HG03095 (cell line): ENCODE measurements at regions not wholly inside any gene's neighbourhood (a gene's known extent, or its start where the extent isn't known, plus 50 kb on each side); places are given as distances from the start of the nearest gene placed in this dataset.
"Not testable (repeated sequence)": the region's sequence is repeated elsewhere in the genome, so short reads cannot be mapped to it uniquely, and the experiment has no call there.

Experiments
- ATAC-seq: cut with Tn5 transposase; IDR thresholded peaks from one replicate; pipeline ENCODE4 v1.9.1; 2021; ENCODE audit warnings: moderate library complexity; ENCODE audit not compliant: unreplicated experiment

DNA sequence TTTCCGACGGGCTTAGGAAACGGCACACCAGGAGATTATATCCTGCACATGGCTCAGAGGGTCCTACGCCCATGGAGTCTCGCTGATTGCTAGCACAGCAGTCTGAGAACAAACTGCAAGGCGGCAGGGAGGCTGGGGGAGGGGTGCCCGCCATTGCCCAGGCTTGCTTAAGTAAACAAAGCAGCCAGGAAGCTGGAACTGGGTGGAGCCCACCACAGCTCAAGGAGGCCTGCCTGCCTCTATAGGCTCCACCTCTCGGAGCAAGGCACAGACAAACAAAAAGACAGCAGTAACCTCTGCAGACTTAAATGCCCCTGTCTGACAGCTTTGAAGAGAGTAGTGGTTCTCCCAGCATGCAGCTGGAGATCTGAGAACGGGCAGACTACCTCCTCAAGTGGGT, 722.6 kb downstream of the BRINP3 start:
- not testable (repeated sequence) for ATAC-seq

DNA sequence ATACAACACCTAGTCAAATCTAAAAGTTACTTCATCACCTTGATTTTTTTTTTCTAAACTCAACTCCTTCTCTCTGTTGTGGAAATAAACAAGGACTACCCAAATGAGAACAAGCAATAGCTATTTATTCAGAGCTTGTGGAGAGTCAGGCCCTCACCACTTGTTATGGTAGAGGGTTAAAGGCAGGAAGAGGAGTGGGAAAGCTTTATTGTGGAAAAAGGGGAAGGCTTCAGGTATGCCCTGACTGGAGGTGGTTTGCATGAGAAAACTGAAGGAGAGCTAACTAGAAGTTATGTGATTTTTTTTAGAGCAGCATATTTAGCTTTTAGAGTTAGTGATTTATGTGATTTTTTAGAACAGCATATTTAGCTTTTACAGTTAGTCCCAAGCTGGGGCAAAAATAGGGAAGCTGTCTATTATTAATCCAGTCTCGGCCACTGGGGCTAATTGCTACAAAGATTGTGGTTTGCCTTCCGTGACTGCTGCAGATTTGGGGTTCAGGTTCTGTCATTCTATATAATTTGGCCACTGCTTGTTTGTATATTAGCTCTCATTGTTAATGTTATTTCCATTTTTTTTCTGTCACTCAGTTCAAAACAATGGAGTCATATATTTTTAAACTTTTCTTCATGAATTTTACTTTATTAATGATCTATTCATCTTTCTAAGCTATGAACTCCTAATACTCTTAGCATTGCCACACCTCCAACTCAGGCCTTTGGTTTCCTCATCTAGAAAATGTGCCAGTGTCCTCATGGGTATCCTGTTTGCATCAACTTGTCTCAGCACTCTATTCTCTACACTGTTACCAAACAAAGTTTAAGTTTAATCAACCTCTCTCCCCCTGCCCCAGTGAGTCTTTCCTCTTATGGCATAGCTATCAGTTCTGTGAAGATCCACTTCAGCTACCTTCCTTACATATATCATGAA, 713.0 kb downstream of the BRINP3 start:
- ATAC-seq, result no peak

DNA sequence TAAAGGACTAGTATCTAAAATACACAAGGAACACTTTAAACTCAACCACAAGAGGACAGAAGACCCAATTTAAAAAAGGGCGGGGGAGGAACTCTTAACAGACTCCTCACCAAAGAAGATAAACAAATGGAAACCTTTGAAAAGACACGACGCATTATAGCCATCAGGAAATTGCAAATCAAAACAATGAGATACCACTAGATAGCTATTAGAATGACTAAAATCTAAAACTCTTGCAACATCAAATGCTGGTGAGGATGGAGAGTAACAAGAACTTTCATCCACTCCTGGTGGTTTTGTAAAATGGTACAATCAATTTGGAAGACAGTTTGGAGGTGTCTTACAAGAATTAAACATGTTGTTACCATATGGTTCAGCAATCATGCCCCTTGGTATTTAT, 708.2 kb downstream of the BRINP3 start:
- ATAC-seq, result no peak

DNA sequence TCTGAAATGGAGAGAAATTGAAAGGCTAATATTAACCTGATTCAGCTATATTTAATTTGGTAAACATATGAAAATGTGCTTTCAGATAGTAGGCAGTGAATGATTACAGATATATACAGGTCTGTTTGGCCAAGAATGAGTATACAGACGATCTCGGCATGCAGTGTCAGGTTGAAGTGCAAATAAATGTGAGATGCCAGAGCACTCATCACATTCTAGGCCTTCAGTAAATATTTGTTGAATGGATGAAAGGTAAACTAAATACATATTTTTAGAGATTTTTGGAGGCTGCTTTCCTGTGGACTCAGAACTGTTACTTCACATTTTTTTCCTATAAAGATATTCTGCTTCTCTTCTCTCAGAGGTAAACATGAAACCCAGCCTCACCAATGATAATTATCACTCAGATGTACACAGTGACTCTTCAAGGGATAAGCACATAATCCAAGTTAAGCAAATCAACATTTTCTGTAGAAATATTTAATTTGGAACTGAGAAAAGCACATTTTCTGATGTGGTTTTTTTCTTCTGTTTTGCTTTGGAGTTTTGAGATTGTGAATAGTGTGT, 702.9 kb downstream of the BRINP3 start:
- ATAC-seq, result no peak

DNA sequence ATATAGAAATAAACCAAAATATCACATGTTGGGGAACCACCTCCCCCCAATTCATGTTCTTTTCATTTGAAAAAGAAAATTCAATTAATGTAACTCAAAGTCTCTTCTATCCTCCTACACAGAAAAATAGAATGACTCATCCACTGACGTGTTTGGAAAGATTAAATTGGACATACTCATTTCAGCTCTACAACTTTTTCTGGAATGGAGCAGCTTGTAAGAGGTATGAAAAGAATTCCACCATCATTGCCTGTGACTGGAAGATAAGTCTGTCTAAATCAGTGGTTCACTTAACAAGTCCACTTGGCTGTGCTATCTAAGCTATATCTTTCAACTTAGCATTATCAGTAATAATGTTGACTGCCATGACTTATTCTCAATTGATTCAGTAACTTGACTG, 702.3 kb downstream of the BRINP3 start:
- ATAC-seq, result no peak

DNA sequence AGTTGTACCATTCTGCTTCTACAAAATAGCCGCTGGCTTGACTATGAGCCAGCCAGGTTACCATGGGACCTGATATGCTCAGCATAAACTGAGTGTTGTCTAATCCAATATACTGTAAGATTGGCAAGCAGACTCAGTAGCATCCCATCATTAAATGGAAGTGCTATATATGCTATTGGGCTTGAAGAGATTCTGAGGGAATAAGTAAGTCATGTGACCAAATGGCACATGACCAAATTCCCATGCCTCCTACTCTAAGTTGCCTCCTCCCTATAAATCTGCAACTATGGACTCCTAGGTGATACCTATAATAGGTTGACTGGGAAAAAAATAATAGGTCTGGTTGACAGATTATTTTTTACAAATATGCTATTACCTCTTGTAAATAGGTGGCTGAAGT, 698.6 kb downstream of the BRINP3 start:
- ATAC-seq, result no peak

DNA sequence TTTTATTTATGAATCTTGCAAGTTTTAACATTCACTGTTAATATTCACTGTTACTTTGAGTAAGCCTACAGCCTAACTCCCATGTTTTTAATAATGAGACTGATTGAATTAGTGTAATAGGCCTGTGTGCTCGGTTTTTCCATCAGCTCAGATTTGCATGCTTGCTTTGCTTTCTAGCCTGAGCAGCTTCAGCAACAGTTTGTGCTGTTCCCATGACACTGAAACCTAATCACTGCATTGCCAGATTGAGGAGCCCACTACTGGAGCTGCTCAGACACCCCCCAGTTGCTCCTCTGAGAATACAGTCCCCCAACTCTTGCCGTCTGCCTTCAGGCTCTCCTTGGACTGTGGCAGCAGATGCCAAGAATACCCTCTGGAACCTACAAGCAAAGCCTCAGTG, 695.4 kb downstream of the BRINP3 start:
- ATAC-seq, result no peak

DNA sequence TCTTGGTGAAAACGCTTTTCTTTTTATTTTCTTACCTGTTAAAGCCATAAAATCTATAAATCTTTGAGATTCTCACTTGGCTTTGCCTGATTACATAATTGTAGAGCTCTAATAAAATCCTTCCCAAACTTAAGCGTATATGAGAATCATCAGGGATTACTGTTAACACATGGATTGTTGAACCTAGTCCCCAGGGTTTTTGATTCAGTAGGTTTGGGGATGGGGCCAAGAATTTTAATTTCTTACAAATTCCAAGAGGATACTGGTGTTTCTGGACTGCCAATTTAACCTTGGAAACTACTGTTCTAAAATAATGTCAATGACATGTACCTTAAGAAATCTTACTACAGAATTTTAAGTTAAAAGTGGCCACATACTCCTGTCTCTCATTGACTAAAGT, 694.2 kb downstream of the BRINP3 start:
- no peak for ATAC-seq

DNA sequence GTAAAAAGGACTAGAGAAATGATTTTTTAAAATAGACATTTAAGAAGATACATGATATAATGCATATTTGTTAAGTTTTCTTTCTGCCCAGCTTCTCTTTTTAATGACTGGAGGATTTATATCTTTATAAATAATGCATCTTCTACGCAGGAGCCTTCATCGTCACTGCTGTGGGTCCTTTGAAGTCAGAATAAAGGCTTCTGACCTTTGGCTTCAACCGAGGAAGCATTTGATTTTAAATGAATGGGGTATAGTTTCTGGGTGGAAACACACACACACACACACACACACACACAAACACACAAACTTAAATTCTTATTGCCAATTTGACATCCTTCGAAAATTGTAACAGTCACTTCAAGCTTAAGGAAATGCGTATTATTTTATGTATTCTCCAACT, 690.9 kb downstream of the BRINP3 start:
- no peak for ATAC-seq

DNA sequence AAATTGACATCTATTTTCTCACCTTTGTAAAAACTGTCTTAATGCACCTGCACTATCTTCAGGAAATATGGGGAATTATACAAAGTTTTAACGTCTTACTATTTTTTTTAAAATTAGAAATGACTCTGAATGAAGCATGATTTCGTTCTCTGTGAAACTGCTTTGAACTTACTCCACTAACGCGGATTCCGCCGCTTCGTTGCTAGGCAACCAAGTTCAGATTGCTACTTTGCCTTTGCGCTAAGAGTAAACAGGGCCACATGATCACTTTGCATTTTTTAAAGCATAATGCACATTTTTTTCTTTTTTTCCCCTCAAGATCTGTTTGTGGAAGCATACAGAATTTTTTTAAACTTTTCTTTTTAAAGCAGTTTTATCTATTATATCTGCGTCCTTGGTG, 690.5 kb downstream of the BRINP3 start:
- ATAC-seq, result no peak

DNA sequence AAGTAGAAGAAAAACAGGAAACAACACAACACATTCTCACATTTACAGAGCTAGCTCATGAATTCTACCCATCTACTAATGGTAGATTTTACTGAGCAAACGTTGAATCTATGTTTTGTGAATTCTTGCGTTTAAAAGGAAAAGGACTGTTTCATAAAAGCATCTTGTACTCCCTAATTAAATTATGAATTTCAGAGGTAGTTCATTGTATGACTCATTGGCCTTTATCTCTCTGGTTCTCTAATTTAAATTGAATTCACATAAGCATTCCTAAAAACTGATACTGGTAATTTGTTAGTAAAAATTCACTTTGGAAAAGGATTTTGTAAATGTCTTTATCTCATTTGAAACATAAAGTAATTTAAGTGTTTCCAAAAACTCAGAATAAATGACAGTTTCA, 687.3 kb downstream of the BRINP3 start:
- no peak for ATAC-seq

DNA sequence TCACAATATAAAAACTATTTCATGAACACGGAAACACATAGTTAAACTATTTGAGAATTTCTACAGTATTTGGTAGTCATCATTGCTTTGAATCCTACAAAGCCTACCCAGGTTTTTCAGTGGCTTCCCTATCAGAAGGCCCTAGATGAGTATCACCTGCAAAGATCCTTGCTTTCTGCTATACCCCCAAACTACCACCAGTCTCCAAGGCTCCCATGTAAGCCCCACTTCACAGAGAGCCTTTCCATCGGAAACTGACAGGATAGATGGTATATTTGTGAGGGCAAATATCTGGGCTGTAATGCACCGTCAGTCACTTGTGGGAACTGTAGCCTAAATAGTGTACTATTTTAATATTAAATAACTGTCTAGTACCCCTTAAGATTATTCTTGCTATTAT, 674.3 kb downstream of the BRINP3 start:
- ATAC-seq, result no peak

DNA sequence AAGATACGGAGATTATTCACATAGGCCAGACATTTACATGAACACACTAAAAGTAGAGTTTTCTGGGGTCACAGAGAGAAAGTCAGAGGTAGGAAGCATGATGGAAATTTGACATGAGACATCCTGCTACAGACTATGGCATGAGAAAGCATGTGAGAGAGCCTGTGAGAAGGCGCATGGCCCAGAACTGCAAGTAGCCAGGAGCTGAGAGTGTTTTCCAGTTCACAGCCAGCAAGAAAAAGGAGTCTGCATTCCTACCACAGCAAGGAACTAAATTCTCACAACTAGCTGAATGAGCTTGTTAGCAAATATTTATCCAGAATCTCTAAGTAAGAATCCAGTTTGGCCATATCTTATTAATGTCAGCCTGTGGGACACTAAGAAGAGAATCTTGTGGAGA, 673.3 kb downstream of the BRINP3 start:
- ATAC-seq, result no peak

DNA sequence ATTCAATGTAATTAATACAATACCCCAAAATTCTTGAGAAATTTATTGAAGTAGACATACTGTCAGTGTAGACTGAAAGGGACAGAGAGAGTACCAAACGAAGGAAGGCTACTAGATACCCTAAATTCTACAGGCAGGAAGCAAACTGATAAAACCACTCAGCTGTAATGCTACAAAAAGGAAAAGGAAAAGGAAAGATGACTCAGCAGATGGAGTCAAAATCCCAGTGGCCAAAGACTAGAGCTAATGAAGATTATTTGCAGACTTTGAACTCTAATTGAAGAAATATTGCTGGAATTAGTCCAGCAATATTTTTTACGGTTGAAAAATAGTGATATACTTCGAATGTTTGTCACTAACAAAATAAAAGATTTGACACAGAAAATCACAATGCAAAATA, 671.9 kb downstream of the BRINP3 start:
- ATAC-seq, result no peak

DNA sequence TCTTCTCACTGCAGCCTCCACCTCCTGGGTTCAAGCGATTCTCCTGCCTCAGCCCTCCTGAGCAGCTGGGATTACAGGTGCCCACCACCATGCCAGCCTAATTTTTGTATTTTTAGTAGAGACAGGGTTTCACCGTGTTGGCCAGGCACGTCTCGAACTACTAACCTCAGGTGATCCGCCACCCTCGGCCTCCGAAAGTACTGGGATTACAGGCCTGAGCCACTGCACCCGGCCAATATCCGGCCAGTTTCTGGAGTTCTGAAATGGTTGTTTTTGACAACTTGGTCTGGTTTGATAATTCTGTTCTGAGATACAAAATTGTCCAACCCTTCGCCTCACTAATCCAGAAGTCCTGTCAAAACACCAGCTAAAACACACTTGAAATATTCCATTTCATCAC, 667.0 kb downstream of the BRINP3 start:
- not testable (repeated sequence) for ATAC-seq

DNA sequence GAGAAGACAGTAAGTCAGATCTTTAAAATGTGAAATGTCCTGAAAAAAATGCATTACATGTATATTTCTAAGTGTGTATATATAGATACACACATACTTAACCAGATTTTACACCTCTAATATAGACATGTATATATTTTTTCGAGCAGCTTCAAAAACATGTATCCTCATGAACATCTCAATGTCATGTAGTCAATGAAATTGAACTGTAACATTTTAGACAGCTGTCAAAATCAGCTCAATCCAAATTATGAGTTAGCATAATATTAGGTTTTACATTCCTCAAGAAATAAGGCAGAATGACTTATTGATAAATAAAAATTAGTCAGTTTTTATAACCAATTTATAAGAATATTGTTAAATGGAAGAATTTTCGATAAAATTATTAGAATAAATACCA, 665.7 kb downstream of the BRINP3 start:
- ATAC-seq, result no peak

DNA sequence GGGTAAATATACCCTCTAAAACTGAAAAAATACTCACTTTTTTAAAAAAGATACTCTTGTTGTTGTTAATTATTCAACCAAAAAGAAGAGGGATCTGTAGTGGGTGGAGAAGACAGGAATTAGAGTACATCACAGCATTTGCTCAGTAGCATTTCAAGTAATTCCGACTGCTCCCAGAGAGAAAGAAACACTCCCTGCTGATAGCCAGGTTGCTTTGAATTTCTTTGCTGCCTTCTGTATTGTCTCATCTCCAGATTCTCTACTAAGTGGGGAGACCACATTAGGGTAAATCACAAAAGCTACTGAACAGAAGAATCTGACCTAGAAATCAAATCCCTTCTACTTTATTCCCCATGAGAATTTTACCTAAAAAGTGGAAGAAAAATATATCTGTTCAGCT, 661.1 kb downstream of the BRINP3 start:
- no peak for ATAC-seq

DNA sequence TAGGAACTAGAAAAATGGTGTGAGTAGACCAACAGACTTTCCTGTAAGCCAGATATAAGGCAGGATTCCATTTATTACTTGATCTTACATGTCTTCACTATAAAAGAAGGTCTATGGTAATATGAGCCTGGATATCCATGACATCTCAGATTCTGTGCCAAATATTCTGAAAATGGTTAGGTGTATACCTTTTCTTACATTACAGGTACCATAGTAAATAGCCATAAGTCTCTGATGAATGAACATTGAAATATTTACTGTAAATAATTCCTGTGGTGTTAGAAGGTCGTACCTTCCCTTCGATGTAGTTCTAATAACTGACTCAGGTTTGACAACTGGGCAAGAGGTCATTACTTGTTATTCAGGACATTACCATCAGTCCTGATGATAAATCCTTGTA, 657.9 kb downstream of the BRINP3 start:
- no peak for ATAC-seq

DNA sequence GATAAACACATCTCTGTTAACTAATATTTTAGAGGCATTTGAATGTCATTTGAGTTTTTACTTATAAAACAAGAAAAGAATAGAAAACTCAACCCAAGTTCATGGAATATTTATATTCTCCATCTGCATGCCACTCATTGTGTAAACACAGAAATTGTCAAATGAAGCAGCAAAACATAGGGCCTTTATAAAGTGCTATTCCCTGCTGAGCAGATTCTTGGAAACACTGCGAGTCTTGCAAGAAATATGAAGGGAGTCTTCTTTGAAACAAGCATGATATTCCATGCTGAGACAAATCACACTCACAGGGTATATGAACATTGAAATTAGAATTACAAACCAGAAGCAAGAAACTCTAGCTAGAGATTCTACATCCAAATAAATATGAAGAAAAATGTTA, 655.8 kb downstream of the BRINP3 start:
- ATAC-seq, result no peak

DNA sequence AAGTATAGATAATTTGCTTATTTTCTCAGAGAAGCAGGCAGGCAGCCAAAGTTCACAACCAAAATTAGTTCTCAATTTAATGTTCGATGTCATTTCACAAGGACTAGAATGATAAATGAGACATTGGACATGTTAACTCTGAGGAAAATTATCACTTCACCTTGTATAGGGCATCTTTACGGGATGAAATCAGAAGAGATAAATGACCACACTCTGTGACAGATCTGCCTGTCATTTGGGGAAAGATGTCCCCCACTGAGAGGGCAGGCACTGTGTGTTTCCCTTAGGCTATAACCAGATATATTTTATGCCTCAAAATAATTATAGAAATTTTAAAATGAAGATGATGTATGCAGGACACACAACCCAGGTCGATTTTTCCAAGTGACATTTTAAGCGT, 642.9 kb downstream of the BRINP3 start:
- ATAC-seq, result no peak

DNA sequence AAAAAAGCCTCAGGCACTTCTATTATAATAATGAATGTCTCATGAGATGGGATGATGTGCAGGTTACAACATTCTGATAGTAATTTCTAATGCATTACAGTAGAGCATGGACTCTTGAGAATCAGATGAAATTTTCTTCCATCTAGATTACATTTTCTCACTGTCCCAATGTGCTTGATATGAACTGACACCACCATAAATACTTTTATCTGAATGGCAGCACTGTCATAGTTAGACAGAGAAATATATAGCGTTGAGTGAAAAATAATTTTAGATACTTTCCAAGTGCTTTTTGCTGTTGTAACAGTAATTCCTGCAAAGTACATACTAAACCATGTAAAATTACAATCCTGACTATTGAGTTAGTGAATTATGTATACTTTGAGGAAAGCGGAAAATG, 630.1 kb downstream of the BRINP3 start:
- ATAC-seq, result no peak

DNA sequence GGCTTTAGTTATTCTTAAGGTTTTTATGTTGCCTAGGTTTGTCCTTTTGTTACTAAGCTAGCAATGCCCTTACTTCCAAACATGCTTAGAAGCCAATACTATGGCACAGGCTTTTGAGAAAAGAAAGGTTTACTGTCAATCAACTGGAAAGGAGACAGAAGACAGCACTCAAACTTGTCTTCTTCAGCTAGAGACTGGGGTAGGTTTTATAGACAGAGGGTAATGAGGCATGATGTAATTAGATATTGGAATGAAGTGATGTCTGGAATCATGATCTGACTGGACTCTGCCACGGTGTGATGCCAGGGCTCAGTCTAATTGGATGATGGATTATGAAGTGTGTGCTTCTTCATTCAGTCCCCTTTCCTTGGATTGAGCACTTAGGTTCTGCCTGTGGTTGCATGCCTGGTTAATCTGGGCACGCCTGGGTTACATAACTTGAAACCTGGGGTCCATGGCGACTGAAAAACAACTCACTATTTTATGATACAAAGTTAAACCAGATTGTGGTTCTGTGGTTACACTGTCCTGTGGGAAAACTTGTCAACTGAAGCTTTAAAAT, 625.8 kb downstream of the BRINP3 start:
- ATAC-seq, result no peak
